IPS-NIHi7 (cell line): ENCODE measurements at regions not wholly inside any gene's neighbourhood (a gene's known extent, or its start where the extent isn't known, plus 50 kb on each side); places are given as distances from the start of the nearest gene placed in this dataset.
"Not testable (repeated sequence)": the region's sequence is repeated elsewhere in the genome, so short reads cannot be mapped to it uniquely, and the experiment has no call there.

Source experiments
- DNase-seq: peaks from one replicate; pipeline ENCODE4 v3.0.0; 2012; ENCODE audit warnings: mixed read lengths; ENCODE audit errors: extremely low spot score

DNA sequence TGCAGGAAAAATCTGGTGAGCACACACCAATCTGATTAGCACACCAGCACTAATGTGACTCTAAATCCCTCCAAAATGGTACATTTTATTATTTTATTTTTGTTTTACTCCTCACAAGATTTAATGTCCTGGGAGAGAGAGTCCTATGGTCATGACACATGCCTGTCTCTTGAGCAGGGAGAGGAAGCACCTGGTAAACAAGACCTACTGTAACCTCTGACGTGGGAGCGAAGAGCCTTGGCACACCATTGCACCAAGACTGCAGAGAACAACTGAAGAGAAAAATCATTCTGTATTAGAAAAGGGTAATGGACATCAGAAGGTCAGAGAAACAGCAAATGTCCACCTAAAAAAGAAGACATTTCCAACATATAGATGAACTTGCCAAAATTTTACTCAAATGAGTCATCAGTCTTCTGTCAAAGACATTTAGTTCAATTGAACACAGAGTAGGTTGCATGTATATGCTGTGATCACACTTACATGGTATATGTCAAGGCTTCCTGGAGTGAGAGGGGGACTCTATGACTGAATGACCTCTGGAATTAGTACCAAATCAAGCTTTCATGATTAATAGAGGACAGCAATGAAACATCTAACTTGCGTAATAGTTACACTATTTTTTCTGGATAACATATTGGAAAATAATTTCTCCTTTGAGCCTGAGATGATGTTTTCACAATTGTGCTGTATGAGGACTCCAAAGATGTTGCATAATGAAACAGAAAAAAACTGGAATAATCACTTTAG is 186.9 kb upstream of the FLRT2 start:
- DNase-seq: no peak

DNA sequence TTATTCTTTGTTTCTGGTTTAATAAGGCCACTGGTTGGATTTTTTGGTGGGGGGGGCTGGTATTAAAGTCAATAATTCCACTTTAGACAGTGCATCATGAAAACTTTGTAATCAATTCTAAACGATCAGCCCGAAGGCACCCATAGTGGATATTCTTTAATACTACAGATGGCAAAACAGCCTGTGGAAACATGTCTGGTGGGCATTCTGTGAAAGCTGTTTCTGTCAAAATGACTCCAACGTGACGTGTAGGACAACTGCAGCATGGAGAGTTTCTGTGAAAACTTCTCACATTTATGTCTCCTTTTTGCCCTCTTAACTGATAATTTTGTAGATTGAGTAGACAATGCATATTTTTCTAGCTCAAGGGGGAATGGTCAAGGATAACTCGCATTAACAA is 185.8 kb upstream of the FLRT2 start:
- DNase-seq: no peak

DNA sequence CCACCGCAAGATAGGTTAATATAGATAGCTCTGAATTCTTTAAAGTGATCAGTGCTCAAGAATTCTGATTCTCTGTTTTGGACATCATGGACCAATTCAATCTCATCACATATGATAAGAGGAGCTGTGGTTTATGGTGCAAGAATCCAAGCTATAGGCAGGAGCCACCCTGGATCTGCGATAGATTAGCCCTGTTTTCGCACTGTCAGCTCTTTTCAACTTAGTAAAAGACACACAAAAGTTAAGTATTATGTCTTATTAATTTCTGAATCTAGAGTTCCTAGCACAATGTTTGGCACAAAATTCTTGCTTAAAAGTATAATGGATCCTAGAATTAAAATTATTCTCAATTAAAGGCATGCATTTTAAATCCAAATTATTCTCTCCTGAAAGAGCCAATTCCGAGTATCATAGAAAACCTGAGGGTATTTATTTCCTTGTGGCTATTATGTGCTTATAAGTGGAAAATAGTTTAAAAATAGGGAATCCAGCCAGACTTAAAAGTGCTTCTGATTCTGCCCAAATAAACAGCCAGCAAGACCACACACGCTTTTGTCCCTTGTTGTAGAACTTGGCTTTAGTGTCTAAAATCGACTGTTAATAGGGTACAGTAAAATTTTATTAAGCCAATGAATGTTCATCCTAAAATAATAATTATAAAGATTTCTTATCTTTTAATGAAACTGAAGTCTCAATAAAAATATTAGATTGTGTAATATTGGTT is 184.9 kb upstream of the FLRT2 start:
- no peak for DNase-seq

DNA sequence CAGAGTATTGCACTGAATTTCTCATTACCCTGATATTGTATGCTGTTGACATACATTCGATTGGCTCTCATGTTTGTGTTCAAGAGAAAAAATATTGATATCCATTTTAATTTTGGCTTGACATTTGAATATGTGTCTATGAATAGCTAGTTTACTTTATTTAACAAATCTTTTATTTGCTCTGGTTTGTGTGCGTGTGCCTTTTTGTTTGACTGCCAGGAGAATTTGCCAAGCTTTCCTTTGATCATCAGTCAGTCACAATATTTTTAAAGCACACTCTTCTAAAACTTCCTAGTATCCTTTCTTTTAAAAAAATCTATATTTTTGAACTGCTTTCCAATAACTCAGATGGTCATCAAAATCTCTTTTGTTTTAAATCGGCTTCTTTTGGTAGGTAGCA is 179.3 kb upstream of the FLRT2 start:
- DNase-seq: no peak

DNA sequence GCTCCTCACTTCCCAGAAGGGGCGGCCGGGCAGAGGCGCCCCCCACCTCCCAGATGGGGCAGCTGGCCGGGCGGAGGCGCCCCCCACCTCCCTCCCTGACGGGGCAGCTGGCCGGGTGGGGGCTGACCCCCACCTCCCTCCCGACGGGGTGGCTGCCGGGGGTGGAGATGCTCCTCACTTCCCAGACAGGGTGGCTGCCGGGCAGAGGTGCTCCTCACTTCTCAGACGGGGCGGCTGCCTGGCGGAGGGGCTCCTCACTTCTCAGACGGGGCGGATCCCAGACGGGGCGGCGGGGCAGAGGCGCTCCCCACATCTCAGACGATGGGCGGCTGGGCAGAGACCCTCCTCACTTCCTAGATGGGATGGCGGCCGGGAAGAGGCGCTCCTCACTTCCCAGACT is 177.4 kb upstream of the FLRT2 start:
- not testable (repeated sequence) for DNase-seq

DNA sequence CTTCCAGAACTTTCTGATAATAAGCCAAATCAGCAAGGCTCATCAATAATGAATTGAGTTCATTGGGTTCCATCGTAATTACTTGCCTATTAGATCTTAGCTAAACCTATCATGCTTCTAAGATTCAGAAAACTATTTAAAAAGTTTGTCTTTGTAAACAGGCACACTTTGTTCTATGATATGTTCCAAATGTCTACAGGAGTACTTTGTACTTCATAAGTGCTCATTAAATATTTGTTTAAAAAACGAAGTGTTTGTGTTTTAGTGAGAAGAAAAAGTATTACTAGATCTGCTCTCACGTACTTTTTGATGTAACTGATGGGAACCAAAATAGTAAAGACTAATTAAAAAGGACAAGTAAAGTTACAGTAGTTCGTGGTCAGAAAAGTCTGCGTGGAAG is 172.8 kb upstream of the FLRT2 start:
- no peak for DNase-seq

DNA sequence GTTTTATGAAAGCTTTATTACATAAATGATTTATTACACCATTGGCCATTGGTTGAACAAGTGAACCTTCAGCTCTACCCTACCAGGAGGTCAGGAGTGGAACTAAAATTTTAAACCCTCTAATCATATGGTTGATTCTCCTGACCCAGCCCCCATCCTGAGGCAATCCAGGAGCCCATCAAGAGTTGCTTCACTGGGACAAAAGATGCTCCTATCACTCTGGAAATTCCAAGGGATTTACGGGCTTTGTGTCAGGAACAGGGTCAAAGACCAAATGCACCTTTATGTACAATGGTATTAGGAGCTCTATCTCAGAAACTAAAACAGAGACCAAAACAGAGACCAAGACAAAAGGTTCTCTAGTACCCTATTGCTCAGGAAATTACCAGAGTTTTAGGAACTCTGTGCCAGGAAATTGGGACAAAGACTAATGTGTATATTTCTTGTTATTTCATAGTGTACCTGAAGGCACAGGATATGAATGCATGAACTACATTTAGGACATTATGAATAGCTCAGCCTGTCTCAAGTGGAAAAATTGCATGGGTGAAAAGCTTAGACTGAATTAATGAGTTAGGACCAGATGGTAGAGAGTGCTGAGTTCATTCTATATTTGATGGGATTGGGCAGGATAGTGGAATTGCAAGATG is 171.7 kb upstream of the FLRT2 start:
- no peak for DNase-seq

DNA sequence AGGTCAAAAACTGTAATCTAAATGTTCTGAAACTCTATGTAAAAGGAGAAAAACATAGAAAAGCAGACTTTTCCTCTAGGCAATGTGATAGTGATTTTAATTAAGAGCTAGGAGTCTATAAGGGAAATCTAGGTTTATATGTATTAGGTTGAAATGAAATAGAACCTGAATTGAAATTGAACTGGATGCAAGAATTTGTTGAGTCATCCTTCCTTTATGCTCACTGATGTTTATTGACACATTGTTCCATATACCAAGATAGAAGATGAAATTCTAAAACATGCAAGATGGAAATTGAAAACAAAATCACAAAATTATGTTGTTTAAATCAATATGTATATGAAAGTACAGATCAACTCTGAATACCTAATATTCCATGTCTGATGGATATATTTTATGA is 170.4 kb upstream of the FLRT2 start:
- no peak for DNase-seq

DNA sequence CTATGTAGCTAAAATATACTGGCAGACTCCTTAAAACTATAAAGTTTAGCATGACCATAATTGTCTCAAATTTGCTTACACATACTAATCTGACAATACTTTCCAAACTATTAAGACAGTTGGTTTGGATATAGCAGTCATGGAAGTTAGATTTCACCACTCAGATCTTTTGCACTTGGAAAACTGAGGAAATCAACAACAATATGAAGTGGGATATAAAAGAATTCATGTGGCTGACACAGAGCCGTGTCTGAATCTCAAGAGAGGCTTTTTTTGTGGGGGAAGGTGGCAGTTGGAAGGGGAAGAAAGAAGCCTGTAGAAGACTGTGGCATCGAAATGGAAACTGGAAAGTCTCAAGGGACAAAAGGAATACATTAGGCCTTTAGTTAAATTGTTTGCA is 166.6 kb upstream of the FLRT2 start:
- no peak for DNase-seq

DNA sequence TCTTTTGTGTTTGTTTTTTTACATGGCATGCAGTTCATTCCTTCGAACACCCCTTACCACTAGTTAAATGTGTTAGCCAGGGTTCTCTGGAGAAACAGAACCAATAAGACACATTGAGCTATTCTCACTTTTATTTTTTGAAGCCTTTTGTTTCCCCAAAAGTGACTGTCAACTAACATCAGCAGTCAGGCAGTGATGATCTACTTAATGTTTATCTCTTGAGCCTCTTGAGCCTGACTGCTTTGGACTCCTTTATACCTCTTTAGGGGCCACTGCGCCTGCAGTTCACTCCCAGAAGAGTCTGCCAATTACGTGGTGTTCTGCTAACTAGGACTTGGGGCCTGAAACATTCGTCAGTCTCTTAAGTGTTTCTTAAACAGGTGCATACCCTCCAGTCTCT is 163.7 kb upstream of the FLRT2 start:
- no peak for DNase-seq

DNA sequence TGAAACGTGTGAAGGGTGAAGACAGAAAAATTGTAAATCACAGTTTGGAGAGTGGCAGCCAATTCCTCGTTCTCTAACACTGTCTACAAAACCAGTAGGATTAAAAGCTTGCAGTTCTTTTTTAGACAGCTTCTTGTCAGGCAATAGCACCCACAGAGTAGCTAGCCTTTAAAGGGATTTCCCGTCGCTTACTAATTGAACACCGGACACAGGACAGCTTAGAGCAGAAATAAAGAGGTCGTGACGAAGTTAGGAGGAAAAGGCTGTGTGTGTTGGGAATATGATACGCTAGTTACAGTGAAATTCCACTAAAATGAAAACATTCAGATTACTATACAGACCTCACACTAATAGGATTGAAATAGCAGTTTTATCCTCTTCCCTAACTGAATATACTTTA is 149.1 kb upstream of the FLRT2 start:
- DNase-seq: no peak

DNA sequence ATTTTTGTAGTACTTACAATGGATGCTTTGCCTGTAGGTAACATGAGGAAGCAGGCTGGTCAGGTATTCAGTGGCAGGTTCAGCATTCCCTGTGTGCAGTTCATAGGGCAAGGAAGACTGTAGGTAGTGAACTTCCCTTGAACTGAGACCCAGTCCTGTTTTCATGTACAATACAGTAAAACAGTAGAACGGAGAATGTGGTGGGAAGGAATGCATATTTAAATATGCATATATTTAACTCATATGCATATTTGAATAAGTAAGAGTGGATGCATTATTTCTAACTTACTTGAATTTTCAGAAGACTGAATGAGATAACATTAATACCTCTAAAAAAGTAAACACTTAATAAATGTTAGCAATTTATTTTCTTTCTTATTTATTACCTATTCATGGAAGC is 147.6 kb upstream of the FLRT2 start:
- DNase-seq: no peak

DNA sequence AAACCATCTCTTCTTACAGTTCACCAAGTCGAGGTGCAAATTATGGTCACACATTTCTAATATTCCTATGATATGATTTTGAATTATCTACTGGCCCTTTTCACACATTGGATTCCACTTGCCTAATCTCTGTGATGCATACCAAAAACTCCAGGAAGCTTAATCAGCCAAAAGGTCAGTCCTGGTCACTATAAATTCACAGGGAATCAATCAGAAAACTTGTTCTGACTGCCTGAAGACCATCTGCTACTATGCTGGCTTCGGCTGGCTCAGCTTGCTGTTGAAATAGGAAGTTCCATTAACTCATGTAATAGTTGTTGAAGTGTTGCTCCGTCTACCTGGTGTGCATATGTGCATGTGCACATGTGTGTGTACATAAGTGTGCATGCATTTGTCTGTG is 142.8 kb upstream of the FLRT2 start:
- no peak for DNase-seq

DNA sequence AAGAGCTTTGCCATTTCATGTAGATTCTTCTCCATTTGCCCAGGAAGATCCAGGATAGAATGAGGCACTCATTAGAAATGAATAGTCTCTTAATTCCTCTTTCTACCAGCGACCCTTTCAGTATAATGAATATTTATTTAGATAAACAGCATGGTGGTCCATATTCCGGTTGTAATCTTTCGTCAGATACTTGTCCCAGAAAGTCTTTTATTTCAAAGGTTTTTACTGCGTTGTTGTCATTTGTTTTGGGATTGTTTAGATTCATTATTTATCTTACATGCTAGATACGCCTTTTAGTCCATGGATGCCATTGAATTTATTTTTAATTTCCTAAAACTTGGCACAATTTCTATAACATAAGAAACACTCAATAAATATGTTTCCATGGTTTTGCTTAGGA is 139.7 kb upstream of the FLRT2 start:
- DNase-seq: no peak

DNA sequence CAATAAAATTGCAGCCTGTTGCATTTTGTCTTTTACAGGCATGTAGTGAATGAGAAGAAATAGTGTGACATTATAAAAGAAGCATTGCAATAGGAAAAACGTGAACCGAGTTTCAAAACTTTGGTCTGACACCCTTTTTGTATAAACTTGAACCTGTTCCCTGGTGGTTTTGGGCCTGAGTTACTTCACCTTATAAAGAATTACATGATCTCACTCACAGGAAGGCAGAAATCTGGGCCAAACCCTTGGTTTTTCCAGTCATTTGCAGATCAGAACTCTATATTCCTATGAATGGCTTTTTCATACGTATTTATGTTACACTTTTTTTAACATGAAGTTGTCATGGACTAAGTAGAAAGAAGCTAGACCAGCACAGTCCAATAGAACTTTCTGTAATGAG is 138.5 kb upstream of the FLRT2 start:
- DNase-seq: no peak

DNA sequence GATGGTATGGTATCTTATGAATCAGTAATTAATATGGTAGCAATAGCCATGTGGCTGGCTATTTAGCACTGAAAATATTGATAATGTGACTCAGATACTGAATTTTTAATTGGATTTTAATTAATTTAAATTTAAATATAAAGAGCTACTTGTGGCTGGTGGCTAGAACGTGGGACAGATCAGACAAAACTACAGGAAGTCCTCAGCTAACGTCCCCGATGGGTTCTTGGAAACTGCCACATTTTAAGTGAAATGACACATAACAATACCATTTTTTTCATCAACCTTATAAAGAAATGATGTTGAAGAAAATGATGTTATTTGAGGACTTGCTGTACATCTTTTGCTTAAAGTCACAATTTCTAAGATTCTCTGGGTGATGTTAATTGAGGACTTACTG is 138.1 kb upstream of the FLRT2 start:
- no peak for DNase-seq

DNA sequence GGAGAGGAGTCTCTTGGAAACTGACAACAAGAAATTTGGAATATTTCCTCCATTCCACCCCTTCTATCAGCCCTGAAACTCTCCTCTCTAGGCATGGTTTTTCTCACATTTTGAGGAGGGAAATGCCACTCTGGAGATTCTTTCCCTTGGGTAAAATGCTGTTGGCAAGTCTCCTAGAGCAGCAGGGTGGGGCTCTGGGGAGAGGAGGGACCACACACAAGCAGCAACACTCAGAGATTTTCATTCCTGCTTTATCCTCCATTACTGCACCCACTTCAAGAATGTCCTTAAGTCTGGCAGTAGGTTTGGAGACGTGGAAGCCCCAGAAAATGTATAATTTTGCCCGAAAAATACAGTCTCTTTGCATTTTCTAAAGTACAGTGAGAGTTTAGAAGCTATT is 130.8 kb upstream of the FLRT2 start:
- no peak for DNase-seq

DNA sequence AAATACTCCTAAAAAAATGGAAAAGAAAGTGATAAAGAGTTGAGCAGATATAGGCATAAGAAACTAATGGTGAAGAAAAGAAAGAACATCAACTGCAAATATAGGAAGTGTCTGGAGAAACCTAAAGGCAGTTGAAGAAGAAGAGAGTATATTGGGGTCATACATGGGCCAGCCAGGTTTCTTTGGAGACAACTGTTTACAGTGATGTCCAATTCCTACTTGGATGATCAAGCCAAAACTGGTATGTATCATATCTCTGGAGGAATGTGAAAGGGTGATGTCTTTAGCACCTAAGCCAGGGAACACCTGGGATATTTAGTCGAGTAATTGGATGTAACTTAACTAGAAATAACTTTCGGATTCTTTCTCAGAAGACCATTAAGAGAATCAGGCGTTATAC is 129.3 kb upstream of the FLRT2 start:
- DNase-seq: no peak

DNA sequence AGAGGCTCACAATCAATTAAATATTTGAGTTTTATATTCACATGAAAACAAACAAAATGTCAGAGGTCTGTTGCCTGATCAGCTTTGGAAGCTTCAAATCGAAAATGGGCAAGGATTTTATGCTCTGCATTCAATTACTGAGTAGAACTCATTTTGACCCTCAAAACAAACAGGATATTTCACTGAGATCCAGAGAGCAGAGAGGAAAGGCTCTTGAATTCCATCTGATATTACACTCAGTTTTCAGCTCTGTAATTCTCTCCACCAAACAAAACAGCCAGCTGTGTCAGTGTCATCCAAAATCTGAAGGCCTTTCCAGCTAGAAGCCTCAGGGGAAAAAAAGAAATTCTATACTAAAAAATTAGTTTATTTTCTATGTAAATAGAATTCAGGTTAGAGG is 128.6 kb upstream of the FLRT2 start:
- no peak for DNase-seq

DNA sequence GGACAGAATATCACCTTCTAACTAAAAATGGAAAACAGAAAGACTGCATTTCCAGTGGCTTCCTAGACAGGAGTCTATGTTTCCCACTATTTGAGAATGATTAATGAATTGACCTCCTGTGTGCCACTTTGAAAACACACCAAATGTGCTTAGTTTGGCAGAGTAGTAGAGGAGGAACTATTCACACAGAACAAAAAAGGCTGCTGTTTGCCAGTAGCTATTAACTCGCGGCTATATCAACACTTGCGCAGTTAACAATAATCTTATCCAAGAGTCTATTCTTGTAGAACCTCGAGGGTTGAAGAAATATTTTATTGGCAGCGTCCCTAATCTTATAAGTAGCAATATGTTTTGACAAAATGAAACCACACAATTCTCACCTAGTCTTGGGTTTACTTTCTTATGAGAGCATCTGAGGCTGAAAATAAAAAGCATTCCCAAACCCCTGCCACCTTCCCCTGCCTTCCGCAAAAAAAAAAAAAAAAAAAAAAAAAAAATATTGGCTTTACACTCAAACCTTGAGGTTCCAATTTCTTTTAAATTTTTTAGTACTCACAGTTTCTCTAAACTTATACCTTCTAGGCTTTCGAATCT is 127.3 kb upstream of the FLRT2 start:
- DNase-seq: no peak

DNA sequence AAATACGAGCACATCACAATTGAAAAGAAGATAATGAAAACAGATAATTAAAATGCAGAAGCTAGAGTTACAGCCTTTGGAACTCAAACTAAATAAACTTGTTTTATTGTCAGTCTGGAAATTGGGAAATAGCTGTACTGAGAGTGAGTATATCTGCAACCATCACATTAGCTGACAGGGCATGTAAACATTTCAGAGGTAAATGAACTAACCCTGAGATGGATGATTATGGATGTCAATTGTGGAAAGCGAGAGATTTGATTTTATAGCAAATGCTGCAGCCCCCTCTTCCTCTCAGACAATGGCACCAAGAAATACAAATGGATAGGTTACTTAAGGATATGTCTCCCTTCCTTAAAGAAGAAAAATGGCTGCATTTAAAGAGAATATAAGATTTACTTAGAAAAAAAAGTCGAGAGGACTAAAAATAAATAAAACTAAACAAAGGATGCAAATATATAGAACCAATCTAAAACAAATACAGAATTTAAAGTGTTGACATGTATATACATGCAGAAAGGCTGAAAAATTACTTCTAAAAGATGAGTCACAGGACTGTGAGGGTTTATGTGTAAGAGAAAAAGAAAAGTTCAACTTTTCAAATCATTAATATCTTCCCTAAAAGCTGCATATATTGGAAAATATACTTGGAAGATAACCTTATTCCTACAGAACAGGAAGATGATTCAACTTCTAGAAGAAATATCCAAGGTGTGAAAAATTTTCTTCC is 120.3 kb upstream of the FLRT2 start:
- DNase-seq: no peak

DNA sequence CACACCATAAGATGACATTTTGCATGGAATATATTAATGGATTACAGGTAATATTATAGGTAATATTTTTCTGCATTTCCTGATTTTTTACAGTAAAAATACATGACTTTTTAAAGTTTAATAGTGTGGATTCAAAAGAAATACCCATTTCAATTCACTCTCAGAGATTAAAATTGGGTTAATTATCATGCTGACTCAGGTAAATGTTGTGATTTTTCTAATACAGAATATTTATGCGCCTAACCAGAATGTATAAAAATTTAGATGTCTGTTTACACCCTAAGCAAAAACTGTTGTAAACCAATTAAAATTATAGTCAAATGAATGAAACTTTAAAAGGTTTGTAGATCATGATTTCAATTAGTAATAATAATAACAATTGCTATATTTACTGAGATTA is 117.2 kb upstream of the FLRT2 start:
- no peak for DNase-seq
